Smooth muscle cell (in vitro differentiated cells): ENCODE measurements at regions not wholly inside any gene's neighbourhood (a gene's known extent, or its start where the extent isn't known, plus 50 kb on each side); places are given as distances from the start of the nearest gene placed in this dataset.

Experiments used
- DNase-seq: peaks from one replicate; lab custom pipeline; 2025; ENCODE audit not compliant: unreplicated experiment; lab: John Stamatoyannopoulos, UW
- H2AFZ ChIP-seq: fragments of 200-600 bp; sonication (generic); 2 replicates; pipeline ENCODE4 v1.6.0; 2016; ENCODE audit warnings: antibody characterized with exemption, low read depth, mild to moderate bottlenecking
- H3F3A ChIP-seq: fragments of 200-600 bp; sonication (generic); 2 replicates; pipeline ENCODE4 v1.6.0; 2017; ENCODE audit warnings: antibody characterized with exemption, low read depth
- H3K27ac ChIP-seq: fragments of 200-600 bp; sonication (generic); 2 replicates; pipeline ENCODE4 v1.5.1; 2016; ENCODE audit warnings: low read depth, mild to moderate bottlenecking
- H3K27me3 ChIP-seq: fragments of 200-600 bp; sonication (generic); 2 replicates; pipeline ENCODE4 v1.6.1; 2016; ENCODE audit warnings: low read depth, mild to moderate bottlenecking
- H3K36me3 ChIP-seq: fragments of 200-600 bp; sonication (generic); 2 replicates; pipeline ENCODE4 v1.5.1; 2016; ENCODE audit warnings: low read depth
- H3K4me1 ChIP-seq: fragments of 200-600 bp; sonication (generic); 2 replicates; pipeline ENCODE4 v1.5.1; 2016; ENCODE audit warnings: low read depth
- H3K4me2 ChIP-seq: fragments of 200-600 bp; sonication (generic); 2 replicates; pipeline ENCODE4 v1.6.0; 2016; ENCODE audit warnings: mild to moderate bottlenecking
- H3K4me3 ChIP-seq: fragments of 200-600 bp; sonication (generic); 2 replicates; pipeline ENCODE4 v1.5.1; 2016; ENCODE audit warnings: mild to moderate bottlenecking
- H3K79me2 ChIP-seq: fragments of 200-600 bp; sonication (generic); 2 replicates; pipeline ENCODE4 v1.6.0; 2016; ENCODE audit warnings: low read depth, mild to moderate bottlenecking
- H3K9ac ChIP-seq: fragments of 200-600 bp; sonication (generic); 2 replicates; pipeline ENCODE4 v1.6.0; 2016; ENCODE audit warnings: low read depth
- H3K9me3 ChIP-seq: fragments of 200-600 bp; sonication (generic); replicated peaks from 2 replicates; pipeline ENCODE4 v1.5.1; 2016; ENCODE audit warnings: low read depth
- H4K20me1 ChIP-seq: fragments of 200-600 bp; sonication (generic); 2 replicates; pipeline ENCODE4 v1.6.0; 2016; ENCODE audit warnings: low read depth
- WGBS: methylation state at CpG from one replicate; pipeline ENCODE4 v1.1.7; 2016; ENCODE audit warnings: low lambda C conversion rate; 5-methylcytosine and 5-hydroxymethylcytosine counted together
- TF ChIP-seq, protein P1 (sequence below): fragments of 200-600 bp; sonication (generic); IDR thresholded peaks from 2 replicates; pipeline ENCODE4 v1.5.1; 2017; ENCODE audit warnings: borderline replicate concordance, mild to moderate bottlenecking, antibody characterized with exemption; ENCODE audit not compliant: insufficient read depth, poor library complexity, severe bottlenecking

DNA sequence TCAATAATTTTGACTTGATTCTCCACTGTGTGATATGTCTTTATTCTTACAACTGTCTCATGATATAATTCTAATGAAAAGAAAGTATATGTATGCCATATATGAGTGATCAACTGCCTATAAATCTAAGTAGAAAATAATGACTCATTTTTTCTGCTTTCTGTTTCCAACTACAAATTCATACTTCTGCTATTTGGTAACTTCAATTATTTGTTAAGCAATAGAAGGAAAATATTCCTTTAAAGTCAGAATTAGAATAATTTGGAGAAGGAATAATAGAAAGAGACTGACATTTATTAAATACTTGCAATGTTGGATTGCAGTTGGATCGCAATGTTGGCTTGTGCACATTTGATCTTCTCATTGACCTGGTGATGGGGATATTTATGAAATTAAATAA, 204.2 kb upstream of the PACRGL start:
- Histone ChIP-seq H3K36me3 (no peaks in the 10 kb centered on the region), H3K9ac (no peak overlapping the region), H3K4me1 (no peaks in the 10 kb centered on the region), H3K9me3 (no peaks in the 10 kb centered on the region), H3K27ac (no peak overlapping the region), H4K20me1 (no peaks in the 10 kb centered on the region), H3F3A (no peaks in the 10 kb centered on the region), H3K4me2 (no peak overlapping the region), H3K4me3 (no peak overlapping the region), H2AFZ (no peak overlapping the region), H3K79me2 (no peaks in the 10 kb centered on the region), H3K27me3 (no peaks in the 10 kb centered on the region)
- DNase-seq: no peak
- TF ChIP-seq, protein P1, sequence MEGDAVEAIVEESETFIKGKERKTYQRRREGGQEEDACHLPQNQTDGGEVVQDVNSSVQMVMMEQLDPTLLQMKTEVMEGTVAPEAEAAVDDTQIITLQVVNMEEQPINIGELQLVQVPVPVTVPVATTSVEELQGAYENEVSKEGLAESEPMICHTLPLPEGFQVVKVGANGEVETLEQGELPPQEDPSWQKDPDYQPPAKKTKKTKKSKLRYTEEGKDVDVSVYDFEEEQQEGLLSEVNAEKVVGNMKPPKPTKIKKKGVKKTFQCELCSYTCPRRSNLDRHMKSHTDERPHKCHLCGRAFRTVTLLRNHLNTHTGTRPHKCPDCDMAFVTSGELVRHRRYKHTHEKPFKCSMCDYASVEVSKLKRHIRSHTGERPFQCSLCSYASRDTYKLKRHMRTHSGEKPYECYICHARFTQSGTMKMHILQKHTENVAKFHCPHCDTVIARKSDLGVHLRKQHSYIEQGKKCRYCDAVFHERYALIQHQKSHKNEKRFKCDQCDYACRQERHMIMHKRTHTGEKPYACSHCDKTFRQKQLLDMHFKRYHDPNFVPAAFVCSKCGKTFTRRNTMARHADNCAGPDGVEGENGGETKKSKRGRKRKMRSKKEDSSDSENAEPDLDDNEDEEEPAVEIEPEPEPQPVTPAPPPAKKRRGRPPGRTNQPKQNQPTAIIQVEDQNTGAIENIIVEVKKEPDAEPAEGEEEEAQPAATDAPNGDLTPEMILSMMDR: no peak
- WGBS: 100% methylated on average over 1 of the region's 1 CpG

DNA sequence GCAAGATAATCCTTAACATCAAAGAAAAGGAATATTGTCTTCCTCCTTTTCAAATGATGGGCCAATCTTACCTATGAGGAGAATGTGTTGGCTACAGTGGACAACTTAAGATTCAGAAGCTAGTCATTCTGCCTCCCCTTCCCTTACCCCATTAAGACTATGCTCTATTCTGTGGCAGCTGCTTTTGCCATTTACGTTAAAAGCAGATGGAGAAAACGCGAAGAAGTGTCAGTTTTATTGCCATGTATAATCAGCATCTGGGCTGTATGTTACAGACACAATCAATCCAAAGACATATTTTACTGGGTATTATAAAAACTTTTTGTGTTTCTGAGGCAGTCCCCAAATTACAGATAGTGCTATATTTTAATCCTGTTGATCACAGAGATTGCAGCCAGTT, 196.1 kb upstream of the PACRGL start:
- TF ChIP-seq, protein P1: no peak
- no peak overlapping the region for H3K27ac ChIP-seq
- no peaks in the 10 kb centered on the region for H3F3A ChIP-seq
- H3K4me3 ChIP-seq: no peak overlapping the region
- H3K9ac ChIP-seq: no peak overlapping the region
- no peaks in the 10 kb centered on the region for H3K79me2 ChIP-seq
- WGBS: 40% methylated on average over 3 of the region's 3 CpGs
- no peak overlapping the region for H2AFZ ChIP-seq
- no peaks in the 10 kb centered on the region for H3K36me3 ChIP-seq
- no peaks in the 10 kb centered on the region for H3K4me1 ChIP-seq
- no peaks in the 10 kb centered on the region for H3K27me3 ChIP-seq
- DNase-seq: no peak
- H4K20me1 ChIP-seq: no peaks in the 10 kb centered on the region
- no peak overlapping the region for H3K4me2 ChIP-seq
- H3K9me3 ChIP-seq: no peaks in the 10 kb centered on the region

DNA sequence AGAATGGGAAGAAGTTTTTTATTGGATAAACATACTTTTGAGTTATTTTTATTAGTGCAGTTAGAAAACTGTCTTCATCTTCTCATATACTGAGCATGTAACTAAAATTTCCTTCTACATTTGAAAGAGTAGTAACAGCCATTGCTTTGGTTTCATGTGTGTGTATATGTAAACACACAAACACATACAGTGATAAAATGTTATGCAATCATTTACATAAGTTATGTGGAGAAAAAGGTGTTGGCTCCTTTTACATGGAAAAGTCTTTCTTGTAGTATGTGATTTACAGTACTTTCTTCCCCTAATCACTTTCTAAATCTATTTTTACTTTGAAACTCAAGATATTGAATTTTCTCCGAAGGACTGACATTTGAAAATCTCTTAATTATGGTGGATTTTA, 194.3 kb upstream of the PACRGL start:
- H3K4me3 ChIP-seq: no peak overlapping the region
- no peak overlapping the region for H3K27ac ChIP-seq
- no peak overlapping the region for H3K4me2 ChIP-seq
- TF ChIP-seq, protein P1: no peak
- H3K27me3 ChIP-seq: no peaks in the 10 kb centered on the region
- 76% methylated on average over 1 of the region's 1 CpG for WGBS
- DNase-seq: no peak
- no peak overlapping the region for H2AFZ ChIP-seq
- H3F3A ChIP-seq: no peaks in the 10 kb centered on the region
- no peaks in the 10 kb centered on the region for H3K36me3 ChIP-seq
- no peaks in the 10 kb centered on the region for H3K4me1 ChIP-seq
- H3K9ac ChIP-seq: no peak overlapping the region
- H3K79me2 ChIP-seq: no peaks in the 10 kb centered on the region
- H3K9me3 ChIP-seq: no peaks in the 10 kb centered on the region
- no peaks in the 10 kb centered on the region for H4K20me1 ChIP-seq

- Histone ChIP-seq H3K27ac (no peak overlapping the region), H2AFZ (no peak overlapping the region), H3K4me1 (no peaks in the 10 kb centered on the region), H4K20me1 (no peaks in the 10 kb centered on the region), H3K9me3 (no peaks in the 10 kb centered on the region), H3F3A (no peaks in the 10 kb centered on the region), H3K4me2 (no peak overlapping the region), H3K9ac (no peak overlapping the region), H3K27me3 (no peaks in the 10 kb centered on the region), H3K79me2 (no peaks in the 10 kb centered on the region), H3K36me3 (no peaks in the 10 kb centered on the region), H3K4me3 (no peak overlapping the region)
- no peak for DNase-seq
- WGBS: 68% methylated on average over 2 of the region's 2 CpGs
- TF ChIP-seq, protein P1: no peak
These were observed 193.4 kb upstream of the PACRGL start for GRCh38 chr4:20506827-20507226.
